ENCODE measurements at regions not wholly inside any gene's neighbourhood (a gene's known extent, or its start where the extent isn't known, plus 50 kb on each side); places are given as distances from the start of the nearest gene placed in this dataset.

DNA sequence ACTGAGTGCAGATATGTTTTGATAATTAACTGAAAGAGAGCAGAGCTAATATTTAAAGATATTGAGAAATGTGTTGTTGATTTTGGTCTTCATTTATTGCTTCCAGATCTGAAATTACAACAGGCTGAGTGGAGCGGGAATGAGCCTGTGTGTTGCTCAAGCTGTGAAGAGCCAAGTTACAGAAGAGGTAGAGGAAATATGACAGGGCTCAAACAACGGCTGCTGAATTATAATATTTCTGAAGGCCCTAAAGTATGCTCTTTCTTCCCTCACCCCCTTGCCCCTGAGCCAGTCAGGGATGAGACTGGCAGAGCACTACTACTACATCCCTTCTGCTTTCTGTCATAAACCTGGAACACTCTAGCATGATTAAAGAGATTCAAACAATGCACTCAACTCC, 115.6 kb downstream of the FANCF start:
- in situ Hi-C loops (cut with HindIII; ENCODE audit: low pct_ligation_motif_present, low pct_unique_long_range_greater_than_20kb, low sequenced_read_pairs), result no loop called here
- DNase-seq, result no peak

DNA sequence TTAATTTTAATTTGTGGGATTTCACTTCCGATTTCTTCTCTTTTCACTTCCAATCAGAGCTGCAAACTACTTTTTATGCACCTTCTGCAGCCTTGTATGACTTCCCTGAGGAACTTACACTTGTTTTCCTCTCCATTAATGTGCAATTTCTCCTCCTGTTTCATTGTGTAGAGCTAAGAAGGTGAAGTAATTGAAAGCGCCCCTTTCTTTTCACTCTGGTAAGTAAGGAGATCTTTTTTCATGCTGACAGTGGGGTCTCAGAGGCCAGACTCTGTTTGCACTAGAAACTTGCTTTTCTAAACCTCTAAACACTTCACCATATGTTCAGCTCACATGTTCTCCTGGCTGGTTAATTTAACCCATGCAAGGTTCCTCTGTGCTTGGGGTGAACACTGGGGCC, 117.0 kb downstream of the FANCF start:
- no peak for DNase-seq
- in situ Hi-C loops (cut with HindIII; ENCODE audit: low pct_ligation_motif_present, low pct_unique_long_range_greater_than_20kb, low sequenced_read_pairs), result no loop called here

DNA sequence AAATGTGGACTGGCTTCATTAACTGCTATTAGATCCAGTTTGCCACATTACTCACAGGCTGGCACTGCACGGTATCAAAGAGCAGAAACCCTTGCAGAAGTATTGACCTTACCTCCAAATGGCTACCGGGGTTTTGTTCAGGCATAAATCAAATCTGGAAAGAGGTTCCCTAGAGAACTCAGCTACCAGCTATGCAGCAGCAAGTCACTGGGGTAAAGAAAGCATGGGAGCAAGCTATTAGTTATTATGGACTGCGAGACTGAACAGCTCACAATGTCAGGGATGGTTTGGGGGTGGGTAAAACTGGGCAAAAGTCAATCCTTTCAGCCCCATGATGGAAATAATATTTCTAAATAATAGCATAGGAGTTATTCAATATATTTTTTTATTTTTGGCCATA, 128.1 kb downstream of the FANCF start:
- in situ Hi-C loops (cut with HindIII; ENCODE audit: low pct_ligation_motif_present, low pct_unique_long_range_greater_than_20kb, low sequenced_read_pairs), result no loop called here
- DNase-seq, result no peak

DNA sequence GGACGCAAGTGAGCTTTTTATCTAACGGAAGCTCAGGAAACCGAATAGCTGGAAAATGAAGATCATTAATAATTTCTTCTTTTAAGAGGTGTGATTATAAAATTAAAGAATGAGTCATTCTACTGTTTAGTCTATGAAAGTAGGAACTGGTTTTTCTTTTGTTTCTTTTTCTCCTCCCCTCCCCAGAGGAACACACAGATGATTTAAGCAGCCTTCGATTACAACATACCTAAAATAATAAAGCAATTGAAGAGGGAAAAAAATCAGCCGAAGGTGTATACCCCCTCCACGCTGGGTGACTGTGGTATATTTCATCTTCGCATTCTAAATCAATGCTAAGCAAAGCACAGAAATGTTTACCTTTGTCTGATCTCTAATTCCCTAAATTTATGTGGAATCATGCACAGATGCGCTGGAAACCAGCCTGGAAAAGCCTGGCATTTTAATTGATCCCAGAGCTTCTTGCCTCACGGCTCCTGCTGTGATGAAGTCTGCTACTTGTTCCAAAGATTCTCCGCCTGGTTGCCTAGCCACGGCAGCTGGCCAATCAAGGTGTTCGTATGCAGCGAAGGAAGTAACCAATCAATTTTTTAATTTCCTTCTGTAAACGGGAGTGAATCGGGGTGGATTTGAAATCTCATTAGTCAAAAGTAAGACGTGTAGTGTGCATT, 133.9 kb downstream of the FANCF start:
- DNase-seq, result no peak
- in situ Hi-C loops (cut with HindIII; ENCODE audit: low pct_ligation_motif_present, low pct_unique_long_range_greater_than_20kb, low sequenced_read_pairs), result no loop called here

DNA sequence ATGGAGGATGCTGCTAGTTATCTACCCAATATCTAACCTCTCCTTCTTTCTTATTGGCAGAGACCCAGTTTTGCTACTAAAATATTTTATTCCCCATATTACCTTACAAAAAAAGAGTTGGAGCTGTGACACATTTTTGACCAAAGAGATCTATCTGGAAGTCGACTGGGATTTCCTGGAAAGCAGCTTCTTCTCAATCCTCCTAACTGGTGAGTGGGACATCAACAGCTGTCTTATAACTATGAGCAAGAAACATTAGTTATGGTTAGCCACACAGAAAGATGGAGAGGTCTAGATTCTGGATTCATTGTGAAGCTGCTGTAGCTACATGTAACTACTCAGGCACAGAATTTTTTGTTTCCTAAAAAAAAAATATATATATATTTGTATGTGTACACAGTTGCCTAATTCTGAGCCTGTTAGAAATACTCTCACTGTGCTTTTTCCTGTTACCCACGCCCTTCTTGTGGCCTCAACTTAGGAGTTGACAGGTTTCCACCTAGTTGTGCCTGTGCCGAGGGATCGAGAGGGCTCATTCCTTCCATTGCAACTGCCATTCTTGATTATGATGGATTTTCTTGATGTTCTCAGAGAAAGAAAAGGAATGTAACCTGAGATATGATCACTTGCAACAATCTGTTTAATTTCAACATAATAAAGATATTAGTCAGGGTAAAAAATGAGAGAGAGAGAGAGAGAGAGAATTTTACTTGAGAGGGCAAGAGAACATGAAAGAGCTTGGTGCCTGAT, 142.0 kb downstream of the SLC17A6 start:
- no peak for DNase-seq
- in situ Hi-C loops (cut with HindIII; ENCODE audit: low pct_ligation_motif_present, low pct_unique_long_range_greater_than_20kb, low sequenced_read_pairs), result no loop called here

DNA sequence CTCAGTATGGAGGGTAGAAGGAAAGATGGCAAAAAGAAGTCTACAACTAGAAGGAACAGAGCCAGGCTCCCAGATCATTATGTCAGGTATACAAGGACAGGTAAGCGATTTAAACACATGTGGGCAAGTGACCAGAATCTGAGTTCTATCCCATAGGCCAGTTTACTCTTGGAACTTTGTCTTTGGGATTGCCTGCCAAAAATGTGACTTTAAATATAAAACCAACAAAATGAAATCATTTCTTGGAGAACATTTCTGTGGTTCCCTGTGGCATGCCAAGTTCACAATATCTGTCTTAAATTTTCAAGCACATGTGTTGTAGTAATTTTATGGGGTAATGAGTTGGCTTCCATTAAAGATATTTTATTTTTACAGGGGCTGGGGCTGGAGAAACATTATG, 141.0 kb downstream of the SLC17A6 start:
- in situ Hi-C loops (cut with HindIII; ENCODE audit: low pct_ligation_motif_present, low pct_unique_long_range_greater_than_20kb, low sequenced_read_pairs), result no loop called here
- no peak for DNase-seq

DNA sequence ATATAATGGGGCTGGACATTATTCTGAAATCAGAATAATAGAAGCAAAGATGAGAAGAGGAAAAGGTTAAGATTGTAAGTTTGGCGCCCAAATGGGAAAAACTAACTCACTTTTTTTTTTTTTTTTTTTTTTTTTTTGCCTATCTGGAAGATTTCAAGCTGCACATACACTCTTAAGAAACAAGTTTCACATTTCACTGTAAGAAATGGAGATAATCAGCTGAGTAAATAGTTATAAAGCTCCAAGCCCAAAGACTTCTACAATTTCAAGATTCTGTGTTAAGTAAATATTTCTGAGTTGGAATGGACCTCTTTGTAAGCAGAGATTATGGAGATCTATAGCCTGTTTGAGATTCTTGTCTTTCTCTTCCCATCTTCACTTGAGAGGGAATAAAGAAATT, 140.0 kb downstream of the SLC17A6 start:
- in situ Hi-C loops (cut with HindIII; ENCODE audit: low pct_ligation_motif_present, low pct_unique_long_range_greater_than_20kb, low sequenced_read_pairs), result no loop called here
- no peak for DNase-seq

DNA sequence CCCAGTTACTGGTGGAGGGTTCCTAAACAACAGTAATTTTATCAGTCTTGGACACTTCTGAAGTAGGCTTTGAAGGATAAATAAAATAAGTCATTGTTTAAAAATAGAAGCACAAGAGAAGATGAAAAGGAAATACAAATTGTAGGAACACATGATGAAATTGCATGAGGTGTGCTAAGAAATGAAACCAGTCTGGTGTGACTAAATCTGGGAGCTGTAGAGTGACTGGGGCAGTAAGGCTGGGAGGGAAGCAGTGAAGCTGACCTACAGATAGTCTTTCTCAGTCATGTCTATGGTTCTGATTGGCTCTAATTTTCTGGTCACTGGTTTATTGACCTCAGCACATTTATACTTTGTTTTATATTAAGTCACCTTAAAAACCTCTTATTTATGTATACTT, 139.1 kb downstream of the SLC17A6 start:
- in situ Hi-C loops (cut with HindIII; ENCODE audit: low pct_ligation_motif_present, low pct_unique_long_range_greater_than_20kb, low sequenced_read_pairs), result no loop called here
- no peak for DNase-seq

DNA sequence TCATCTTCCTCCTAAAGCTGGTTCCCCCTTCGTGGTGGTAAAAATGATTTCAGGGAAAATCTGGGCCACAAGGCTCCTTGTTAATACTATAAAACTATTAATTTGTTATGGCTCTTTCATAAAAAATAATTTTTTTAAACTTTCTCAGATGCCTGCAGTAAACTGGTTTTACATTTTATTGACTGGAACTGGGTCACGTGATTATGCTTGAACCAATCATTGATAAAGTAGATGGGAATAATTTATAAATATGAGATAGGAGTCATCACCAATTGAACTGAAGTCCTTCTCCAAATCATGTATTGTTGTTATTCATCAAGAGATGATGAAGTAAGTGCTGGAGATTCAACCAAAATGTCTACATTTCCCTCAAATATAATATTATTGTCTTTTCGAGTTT, 138.4 kb downstream of the SLC17A6 start:
- DNase-seq, result no peak
- in situ Hi-C loops (cut with HindIII; ENCODE audit: low pct_ligation_motif_present, low pct_unique_long_range_greater_than_20kb, low sequenced_read_pairs), result no loop called here

DNA sequence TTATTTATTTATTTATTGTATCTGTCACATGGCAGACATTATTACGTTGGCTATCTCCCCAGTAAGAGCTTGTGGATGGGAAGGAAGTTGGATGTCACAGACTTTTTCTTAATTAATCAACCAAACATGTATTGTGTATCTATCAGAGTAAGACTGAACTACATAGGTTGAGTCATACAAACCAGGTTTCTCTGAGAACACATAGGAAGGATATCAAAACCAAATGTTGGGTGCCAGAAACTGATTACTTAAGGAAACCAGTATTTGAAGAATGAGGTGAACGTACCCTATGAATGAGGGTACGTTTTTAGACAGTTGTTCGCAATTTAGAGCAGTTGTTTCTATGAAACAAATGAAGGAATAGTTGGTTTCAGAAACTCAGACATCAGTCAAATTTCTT, 136.4 kb downstream of the SLC17A6 start:
- no peak for DNase-seq
- in situ Hi-C loops (cut with HindIII; ENCODE audit: low pct_ligation_motif_present, low pct_unique_long_range_greater_than_20kb, low sequenced_read_pairs), result no loop called here

DNA sequence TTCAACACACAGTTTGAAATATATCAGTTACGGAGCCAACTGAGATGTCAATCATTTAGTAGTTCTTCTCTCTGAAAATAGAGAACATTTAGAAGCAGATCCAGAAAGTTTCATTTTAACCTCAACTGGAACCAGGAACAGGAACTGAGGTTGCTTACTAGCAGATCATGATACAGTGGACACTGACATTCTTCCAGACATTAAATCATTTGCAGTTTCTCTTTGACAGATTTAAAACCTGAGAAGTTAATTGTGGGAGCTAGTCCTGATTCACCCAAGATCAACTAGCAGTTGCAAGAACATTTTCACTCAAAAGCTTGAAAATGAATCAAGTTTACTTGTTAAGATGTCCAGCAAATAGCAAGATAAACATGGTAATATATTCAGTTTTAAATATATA, 135.4 kb downstream of the SLC17A6 start:
- DNase-seq, result no peak
- in situ Hi-C loops (cut with HindIII; ENCODE audit: low pct_ligation_motif_present, low pct_unique_long_range_greater_than_20kb, low sequenced_read_pairs), result no loop called here

DNA sequence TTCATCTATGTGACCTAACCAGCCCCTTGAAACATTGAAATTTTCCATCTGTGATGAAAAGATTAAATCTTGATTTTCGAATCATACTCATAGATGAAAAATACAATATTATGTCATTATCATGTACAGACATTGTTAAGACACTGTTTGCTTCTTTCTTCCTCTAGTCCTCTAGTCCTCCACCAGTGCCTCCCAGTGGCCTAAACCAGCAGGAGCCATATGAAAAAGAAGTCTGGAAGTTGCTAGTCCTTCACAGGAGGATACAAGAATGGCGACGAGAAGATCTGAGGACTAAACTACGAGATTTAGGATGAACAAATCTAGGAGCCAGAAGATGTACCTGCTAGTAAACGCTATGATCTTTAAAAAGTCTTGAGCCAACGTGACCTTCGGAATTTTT, 134.1 kb downstream of the SLC17A6 start:
- peak; percentile 3 for DNase-seq
- in situ Hi-C loops (cut with HindIII; ENCODE audit: low pct_ligation_motif_present, low pct_unique_long_range_greater_than_20kb, low sequenced_read_pairs), result no loop called here

DNA sequence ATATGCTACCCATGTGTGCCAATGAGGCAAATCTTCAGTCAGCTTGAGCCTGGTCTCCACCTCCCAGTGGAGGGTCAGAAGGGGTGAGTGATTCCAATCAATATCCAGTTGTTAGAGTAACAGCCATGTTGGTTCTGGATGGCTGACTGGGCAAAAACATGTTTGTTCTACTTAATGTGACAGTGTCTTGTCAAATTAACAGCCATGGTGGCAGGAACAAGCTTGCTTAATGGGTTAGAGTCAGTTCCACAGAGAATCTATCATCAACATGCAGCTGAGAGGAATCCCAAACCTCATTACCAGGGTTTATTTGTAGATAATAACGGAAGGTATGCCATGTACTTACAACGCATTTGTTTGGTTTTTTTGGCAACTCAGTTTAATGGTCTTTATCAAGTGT, 133.2 kb downstream of the SLC17A6 start:
- in situ Hi-C loops (cut with HindIII; ENCODE audit: low pct_ligation_motif_present, low pct_unique_long_range_greater_than_20kb, low sequenced_read_pairs), result no loop called here
- DNase-seq, result no peak

DNA sequence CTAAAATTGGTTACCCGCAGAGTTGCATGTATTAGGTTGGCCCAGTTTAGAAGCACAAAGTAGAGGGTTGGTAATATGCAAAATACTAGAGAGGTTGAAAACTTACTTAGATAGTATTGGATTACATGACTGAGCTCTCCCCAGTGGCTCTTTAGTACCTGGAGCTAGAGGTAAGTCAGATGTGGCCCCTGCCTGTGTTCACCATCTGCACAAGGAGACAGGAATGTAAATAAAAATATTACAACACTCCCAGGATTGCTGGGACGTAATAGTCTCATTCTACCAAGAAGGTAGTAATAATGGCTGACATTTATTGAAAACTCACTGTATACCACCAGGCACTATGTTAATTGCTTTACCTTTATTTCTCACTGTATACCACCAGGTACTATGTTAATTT, 129.6 kb downstream of the SLC17A6 start:
- no peak for DNase-seq
- in situ Hi-C loops (cut with HindIII; ENCODE audit: low pct_ligation_motif_present, low pct_unique_long_range_greater_than_20kb, low sequenced_read_pairs), result no loop called here

DNA sequence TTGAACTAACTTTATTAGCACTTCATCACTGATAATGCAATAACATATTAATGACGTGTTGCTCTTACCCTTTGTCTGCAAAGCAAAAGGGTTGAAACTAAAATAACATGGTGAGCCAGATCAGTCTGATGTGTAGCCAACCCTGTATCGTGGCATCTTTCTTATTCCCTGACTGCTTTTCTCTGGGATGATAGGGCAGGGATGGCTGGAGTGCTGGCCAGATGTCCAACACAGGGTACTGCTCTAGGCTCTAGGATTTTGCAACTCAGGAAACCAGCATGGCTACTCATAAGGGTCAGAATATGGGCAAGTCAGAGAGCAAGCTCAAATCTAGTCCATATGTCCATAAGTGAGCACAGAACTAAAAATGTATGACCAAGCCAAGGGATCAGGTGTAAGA, 129.1 kb downstream of the SLC17A6 start:
- DNase-seq, result no peak

DNA sequence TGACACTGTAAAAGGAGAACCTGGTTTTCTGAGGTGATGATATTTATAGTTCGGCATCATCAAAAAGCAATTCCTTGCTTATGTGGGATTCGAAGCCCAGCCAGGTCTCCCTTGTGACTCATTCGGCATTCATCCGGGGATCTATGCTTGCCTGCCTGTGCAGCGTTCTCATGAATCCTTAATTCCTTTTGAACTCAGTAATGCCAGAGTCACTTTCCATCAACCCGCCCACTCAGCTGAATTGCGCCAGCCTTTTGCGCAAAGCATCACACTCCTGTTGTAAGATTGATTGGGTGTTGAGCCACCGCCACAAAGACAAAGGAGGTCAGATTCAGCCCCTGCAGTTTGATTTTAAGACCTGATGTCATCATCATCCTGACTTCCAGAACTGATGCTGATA, 128.6 kb downstream of the SLC17A6 start:
- peak; percentile 18 for DNase-seq
- in situ Hi-C loops (cut with HindIII; ENCODE audit: low pct_ligation_motif_present, low pct_unique_long_range_greater_than_20kb, low sequenced_read_pairs), result no loop called here

More for the DNA sequence above, 129.1 kb downstream of the SLC17A6 start:
- in situ Hi-C loops (cut with HindIII; ENCODE audit: low pct_ligation_motif_present, low pct_unique_long_range_greater_than_20kb, low sequenced_read_pairs), result no loop called here

DNA sequence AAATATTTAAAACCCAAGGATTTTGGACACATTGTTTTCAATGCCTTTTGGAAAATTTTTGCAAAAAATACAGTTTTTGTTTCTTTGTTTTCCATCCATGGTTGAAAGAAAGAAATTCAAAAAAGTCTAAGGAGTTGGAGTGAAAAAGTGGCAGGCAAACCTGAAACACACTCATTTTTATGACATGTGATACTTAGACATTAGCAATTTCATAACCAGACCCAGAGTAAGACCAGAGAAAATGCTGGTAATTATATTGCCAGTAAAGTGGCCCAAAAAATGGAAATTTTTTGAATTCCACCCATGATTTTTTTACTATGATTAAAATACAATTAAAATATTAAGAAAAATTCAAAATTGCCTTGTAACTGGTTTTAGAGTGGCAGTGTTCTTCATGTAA, 128.2 kb downstream of the SLC17A6 start:
- DNase-seq, result no peak
- in situ Hi-C loops (cut with HindIII; ENCODE audit: low pct_ligation_motif_present, low pct_unique_long_range_greater_than_20kb, low sequenced_read_pairs), result no loop called here

DNA sequence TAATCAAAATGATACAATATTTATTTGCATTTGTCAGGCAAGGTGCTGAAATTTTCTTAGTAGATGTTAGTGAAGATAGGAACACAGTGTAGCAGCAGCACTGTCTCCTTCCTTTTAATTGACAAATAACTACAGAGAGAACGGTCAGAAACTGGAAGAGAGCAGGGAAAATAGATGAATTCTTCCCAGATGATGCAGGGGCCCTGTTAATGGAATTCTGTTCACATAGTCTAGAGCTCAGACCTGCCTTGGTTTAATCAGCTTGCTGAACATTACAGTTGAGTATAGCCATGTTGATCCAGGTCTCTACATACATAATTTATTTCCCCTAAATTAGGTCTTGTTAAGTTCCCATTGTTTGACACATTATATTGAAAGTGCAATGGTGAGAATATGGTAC, 127.4 kb downstream of the SLC17A6 start:
- in situ Hi-C loops (cut with HindIII; ENCODE audit: low pct_ligation_motif_present, low pct_unique_long_range_greater_than_20kb, low sequenced_read_pairs), result no loop called here
- no peak for DNase-seq

DNA sequence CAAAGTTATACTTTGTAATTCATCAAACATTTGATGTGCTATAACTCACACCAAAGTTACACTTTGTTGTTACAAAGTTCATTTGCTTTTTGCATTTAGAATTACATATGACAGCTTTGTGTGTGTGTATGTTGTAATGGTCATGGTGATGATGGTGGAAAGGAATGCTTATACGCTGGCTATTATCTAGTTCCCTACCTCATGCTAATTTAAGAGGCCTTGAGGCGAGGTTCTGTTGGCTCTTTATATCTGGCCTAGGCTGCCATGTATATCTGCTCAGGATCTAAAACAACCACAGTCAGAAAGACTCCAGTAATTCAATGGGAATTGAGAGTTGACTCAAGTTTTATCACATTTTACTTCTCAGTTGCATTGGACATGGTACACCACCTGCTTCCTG, 123.4 kb downstream of the SLC17A6 start:
- in situ Hi-C loops (cut with HindIII; ENCODE audit: low pct_ligation_motif_present, low pct_unique_long_range_greater_than_20kb, low sequenced_read_pairs), result no loop called here
- no peak for DNase-seq

DNA sequence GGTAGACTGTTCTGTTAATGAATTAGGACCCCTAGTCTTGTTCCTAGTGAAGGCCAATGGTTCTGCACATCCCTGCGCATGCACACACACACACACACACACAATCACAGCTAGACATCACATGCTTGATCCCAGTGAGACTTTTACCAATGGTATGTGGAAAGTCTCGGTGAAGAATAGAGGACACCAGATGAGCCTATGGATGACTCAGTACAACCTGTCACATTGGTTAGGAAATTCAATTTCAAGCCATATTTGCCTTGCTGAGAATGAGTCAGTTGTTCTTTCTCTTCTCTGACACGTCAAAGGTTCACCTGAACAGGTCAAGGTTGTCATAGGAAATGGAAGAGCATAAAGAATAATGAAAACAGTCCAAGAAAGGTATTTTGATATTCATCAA, 122.0 kb downstream of the SLC17A6 start:
- DNase-seq, result no peak
- in situ Hi-C loops (cut with HindIII; ENCODE audit: low pct_ligation_motif_present, low pct_unique_long_range_greater_than_20kb, low sequenced_read_pairs), result no loop called here

Data from ACHN (cell line).